Right lobe of liver (tissue), 6 donors: ENCODE measurements at regions not wholly inside any gene's neighbourhood (a gene's known extent, or its start where the extent isn't known, plus 50 kb on each side); places are given as distances from the start of the nearest gene placed in this dataset.

Experiments
- ATAC-seq, 4 donors: fragments of 200-7000 bp; cut with Tn5 transposase; one replicate each; pipeline ENCODE4 v1.9.1; 2020; ENCODE audit warnings: mild to moderate bottlenecking in 4 of 4, moderate library complexity in 4 of 4
- DNase-seq, 3 donors: peaks; one replicate each; pipeline ENCODE4 v3.0.0-alpha.2; 2020
- H3K27ac ChIP-seq, 3 donors: fragments of 200-600 bp; one replicate each; pipeline ENCODE4 v1.8.0; 2022
- H3K27me3 ChIP-seq, 2 donors: fragments of 200-600 bp; one replicate each; pipeline ENCODE4 v1.8.0; 2022
- H3K36me3 ChIP-seq, 4 donors: fragments of 200-600 bp; sonication (generic) in 1 of 4; one replicate each; pipeline versions ENCODE4 v1.5.1 to v1.8.0; 2017 to 2022; ENCODE audit warnings: control low read depth in 1 of 4
- H3K4me1 ChIP-seq, 4 donors: fragments of 200-600 bp; sonication (generic) in 1 of 4; one replicate each; pipeline versions ENCODE4 v1.5.1 to v1.8.0; 2017 to 2022; ENCODE audit warnings: control low read depth in 1 of 4
- H3K4me3 ChIP-seq, 3 donors: fragments of 200-600 bp; one replicate each; pipeline ENCODE4 v1.8.0; 2022
- H3K9me3 ChIP-seq, 4 donors: fragments of 200-600 bp; sonication (generic) in 1 of 4; one replicate each; pipeline versions ENCODE4 v1.5.1 to v1.8.0; 2017 to 2022; ENCODE audit warnings: control low read depth in 1 of 4
- POLR2A ChIP-seq: fragments of 450-650 bp; IDR thresholded peaks from one replicate; pipeline ENCODE4 v1.6.1; 2017; ENCODE audit warnings: antibody characterized with exemption, mild to moderate bottlenecking
- intact Hi-C, 2 donors: fragments of 100-400 bp; cut with DNase I; formaldehyde crosslinking; loops; one replicate each; pipeline versions ENCODE4 v1.11.2 to v1.14.1; 2022
- small RNA-seq, 2 experiments: library from RNA; depleted of rRNA; stranded (forward); fragments of <200 nt; gene quantifications; one replicate each; pipeline ENCODE3, GENCODE V24; 2016
- TF ChIP-seq, protein P1 (sequence below), 4 donors: fragments of 200-600 bp in 3 of 4; fragments of 450-650 bp in 1 of 4; IDR thresholded peaks; one replicate each; pipeline versions ENCODE4 v1.5.1 to v1.8.0; 2016 to 2022; ENCODE audit warnings: antibody characterized with exemption in 4 of 4, mild to moderate bottlenecking in 2 of 4
- donor health status: DM: no; HTN: yes; CAD: no.
- donor health status: DM: no; HTN: no; CAD: no.
- donor health status: DM: no; HTN: no; CAD: no.
- donor health status: DM: no; HTN: yes; CAD: no.
- donor health status: DM: no; HTN: yes; CAD: no.

DNA sequence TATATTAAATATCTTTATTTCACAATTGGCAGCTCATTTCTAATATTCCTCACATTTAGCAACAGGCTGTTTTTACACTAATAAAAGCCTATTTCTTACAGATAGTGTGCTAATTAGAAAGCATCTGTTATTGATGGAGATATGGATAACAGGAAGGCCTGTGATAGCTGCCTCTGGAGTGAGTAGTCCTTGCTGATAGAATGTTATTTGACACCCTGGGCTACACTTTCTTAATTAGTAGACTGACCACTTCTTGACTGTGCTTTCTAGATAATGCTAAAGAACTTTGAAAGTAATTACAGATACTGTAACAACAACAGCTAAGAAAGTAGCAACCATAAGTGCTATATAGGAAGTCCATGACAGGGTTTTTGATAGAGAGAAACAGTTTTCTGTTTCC, 554.3 kb downstream of the DIAPH3 start:
- H3K36me3 ChIP-seq, result no peaks in the 10 kb centered on the region
- H3K9me3 ChIP-seq, result no peaks in the 10 kb centered on the region
- H3K27ac ChIP-seq, result no peak overlapping the region
- no peaks in the 10 kb centered on the region for H3K27me3 ChIP-seq
- no peak for ATAC-seq
- no peak for TF ChIP-seq POLR2A
- TF ChIP-seq, protein P1, sequence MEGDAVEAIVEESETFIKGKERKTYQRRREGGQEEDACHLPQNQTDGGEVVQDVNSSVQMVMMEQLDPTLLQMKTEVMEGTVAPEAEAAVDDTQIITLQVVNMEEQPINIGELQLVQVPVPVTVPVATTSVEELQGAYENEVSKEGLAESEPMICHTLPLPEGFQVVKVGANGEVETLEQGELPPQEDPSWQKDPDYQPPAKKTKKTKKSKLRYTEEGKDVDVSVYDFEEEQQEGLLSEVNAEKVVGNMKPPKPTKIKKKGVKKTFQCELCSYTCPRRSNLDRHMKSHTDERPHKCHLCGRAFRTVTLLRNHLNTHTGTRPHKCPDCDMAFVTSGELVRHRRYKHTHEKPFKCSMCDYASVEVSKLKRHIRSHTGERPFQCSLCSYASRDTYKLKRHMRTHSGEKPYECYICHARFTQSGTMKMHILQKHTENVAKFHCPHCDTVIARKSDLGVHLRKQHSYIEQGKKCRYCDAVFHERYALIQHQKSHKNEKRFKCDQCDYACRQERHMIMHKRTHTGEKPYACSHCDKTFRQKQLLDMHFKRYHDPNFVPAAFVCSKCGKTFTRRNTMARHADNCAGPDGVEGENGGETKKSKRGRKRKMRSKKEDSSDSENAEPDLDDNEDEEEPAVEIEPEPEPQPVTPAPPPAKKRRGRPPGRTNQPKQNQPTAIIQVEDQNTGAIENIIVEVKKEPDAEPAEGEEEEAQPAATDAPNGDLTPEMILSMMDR (IDR thresholded peaks at IDR 0.05), result no peak
- no peak for DNase-seq
- H3K4me1 ChIP-seq, result no peaks in the 10 kb centered on the region
- no peak overlapping the region for H3K4me3 ChIP-seq
- intact Hi-C loops, result no loop called here

Small RNAs in the stretch of these regions (small RNA-seq; reads per million reads assigned to genes)
- gene AL161423.1, result 0 reads per million in 2 experiments
- gene HMGN2P39, result 0 reads per million in 2 experiments
- gene RNA5SP30, result 0 reads per million in 2 experiments
- 0 reads per million in 2 experiments for gene RNU7-88P
- gene RNY4P29, result 0 reads per million in 2 experiments
